ENCODE measurements at regions not wholly inside any gene's neighbourhood (a gene's known extent, or its start where the extent isn't known, plus 50 kb on each side); places are given as distances from the start of the nearest gene placed in this dataset.

DNA sequence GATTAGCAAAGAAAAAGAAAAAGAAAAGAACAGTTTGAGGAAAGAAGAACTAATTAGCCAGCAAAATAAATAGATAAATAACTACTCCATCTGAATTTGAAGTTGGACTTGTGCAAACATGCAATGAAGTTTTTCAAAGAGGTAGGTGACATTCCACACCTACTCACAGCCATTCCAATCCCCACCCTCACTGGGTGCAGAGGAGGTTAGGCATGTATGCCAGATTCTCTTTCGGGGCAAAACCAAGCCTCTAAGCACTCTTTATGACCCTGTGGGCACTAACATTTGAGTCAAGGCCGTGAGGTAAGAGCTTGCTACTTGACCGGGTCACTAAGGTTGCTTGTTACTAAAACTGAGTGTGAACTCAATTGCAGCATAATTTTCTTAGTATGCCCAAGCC is 108.4 kb upstream of the SEMA3A start:
- TF ChIP-seq, protein P1, sequence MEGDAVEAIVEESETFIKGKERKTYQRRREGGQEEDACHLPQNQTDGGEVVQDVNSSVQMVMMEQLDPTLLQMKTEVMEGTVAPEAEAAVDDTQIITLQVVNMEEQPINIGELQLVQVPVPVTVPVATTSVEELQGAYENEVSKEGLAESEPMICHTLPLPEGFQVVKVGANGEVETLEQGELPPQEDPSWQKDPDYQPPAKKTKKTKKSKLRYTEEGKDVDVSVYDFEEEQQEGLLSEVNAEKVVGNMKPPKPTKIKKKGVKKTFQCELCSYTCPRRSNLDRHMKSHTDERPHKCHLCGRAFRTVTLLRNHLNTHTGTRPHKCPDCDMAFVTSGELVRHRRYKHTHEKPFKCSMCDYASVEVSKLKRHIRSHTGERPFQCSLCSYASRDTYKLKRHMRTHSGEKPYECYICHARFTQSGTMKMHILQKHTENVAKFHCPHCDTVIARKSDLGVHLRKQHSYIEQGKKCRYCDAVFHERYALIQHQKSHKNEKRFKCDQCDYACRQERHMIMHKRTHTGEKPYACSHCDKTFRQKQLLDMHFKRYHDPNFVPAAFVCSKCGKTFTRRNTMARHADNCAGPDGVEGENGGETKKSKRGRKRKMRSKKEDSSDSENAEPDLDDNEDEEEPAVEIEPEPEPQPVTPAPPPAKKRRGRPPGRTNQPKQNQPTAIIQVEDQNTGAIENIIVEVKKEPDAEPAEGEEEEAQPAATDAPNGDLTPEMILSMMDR (IDR thresholded peaks at IDR 0.05) = no peak
- TF ChIP-seq, protein P2, sequence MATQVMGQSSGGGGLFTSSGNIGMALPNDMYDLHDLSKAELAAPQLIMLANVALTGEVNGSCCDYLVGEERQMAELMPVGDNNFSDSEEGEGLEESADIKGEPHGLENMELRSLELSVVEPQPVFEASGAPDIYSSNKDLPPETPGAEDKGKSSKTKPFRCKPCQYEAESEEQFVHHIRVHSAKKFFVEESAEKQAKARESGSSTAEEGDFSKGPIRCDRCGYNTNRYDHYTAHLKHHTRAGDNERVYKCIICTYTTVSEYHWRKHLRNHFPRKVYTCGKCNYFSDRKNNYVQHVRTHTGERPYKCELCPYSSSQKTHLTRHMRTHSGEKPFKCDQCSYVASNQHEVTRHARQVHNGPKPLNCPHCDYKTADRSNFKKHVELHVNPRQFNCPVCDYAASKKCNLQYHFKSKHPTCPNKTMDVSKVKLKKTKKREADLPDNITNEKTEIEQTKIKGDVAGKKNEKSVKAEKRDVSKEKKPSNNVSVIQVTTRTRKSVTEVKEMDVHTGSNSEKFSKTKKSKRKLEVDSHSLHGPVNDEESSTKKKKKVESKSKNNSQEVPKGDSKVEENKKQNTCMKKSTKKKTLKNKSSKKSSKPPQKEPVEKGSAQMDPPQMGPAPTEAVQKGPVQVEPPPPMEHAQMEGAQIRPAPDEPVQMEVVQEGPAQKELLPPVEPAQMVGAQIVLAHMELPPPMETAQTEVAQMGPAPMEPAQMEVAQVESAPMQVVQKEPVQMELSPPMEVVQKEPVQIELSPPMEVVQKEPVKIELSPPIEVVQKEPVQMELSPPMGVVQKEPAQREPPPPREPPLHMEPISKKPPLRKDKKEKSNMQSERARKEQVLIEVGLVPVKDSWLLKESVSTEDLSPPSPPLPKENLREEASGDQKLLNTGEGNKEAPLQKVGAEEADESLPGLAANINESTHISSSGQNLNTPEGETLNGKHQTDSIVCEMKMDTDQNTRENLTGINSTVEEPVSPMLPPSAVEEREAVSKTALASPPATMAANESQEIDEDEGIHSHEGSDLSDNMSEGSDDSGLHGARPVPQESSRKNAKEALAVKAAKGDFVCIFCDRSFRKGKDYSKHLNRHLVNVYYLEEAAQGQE (IDR thresholded peaks at IDR 0.05; ENCODE audit: low read depth, low read length) = no peak
- TF ChIP-seq POLR2AphosphoS5 (IDR thresholded peaks at IDR 0.05; ENCODE audit: low read depth, low read length) = no peak
- no peak for TF ChIP-seq RFX5 (IDR thresholded peaks at IDR 0.05; ENCODE audit: low read length)
- TF ChIP-seq TAF1 (IDR thresholded peaks at IDR 0.05; ENCODE audit: borderline replicate concordance, low read depth, low read length) = no peak
- no peak for TF ChIP-seq FOSL2 (IDR thresholded peaks at IDR 0.05; ENCODE audit: borderline replicate concordance, low read depth)
- no peak for TF ChIP-seq CHD2 (IDR thresholded peaks at IDR 0.05; ENCODE audit: low read length, partially characterized antibody)
- TF ChIP-seq GABPA (IDR thresholded peaks at IDR 0.05; ENCODE audit: low read depth) = no peak
- no peak for TF ChIP-seq FOXM1 (IDR thresholded peaks at IDR 0.05; ENCODE audit: low read depth)
- no peak for TF ChIP-seq USF1 (IDR thresholded peaks at IDR 0.05; ENCODE audit: borderline replicate concordance, low read depth)
- TF ChIP-seq, protein P3, sequence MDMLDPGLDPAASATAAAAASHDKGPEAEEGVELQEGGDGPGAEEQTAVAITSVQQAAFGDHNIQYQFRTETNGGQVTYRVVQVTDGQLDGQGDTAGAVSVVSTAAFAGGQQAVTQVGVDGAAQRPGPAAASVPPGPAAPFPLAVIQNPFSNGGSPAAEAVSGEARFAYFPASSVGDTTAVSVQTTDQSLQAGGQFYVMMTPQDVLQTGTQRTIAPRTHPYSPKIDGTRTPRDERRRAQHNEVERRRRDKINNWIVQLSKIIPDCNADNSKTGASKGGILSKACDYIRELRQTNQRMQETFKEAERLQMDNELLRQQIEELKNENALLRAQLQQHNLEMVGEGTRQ (IDR thresholded peaks at IDR 0.05; ENCODE audit: borderline replicate concordance, low read depth, low read length) = no peak
- TF ChIP-seq SIN3A (IDR thresholded peaks at IDR 0.05; ENCODE audit: borderline replicate concordance, low read depth, low read length) = no peak
- TF ChIP-seq SMC3 (IDR thresholded peaks at IDR 0.05; ENCODE audit: low read depth, low read length) = no peak
- TF ChIP-seq EP300 (IDR thresholded peaks at IDR 0.05; ENCODE audit: borderline replicate concordance in 1 of 2, low read depth in 1 of 2, low read length in 1 of 2) = no peak
